Mucosa of descending colon (tissue), 3 donors: ENCODE measurements at regions not wholly inside any gene's neighbourhood (a gene's known extent, or its start where the extent isn't known, plus 50 kb on each side); places are given as distances from the start of the nearest gene placed in this dataset.

ENCODE experiments used
- ATAC-seq: fragments of 200-7000 bp; cut with Tn5 transposase; one replicate; pipeline ENCODE4 v1.9.1; 2020; ENCODE audit warnings: mild to moderate bottlenecking, moderate library complexity
- DNase-seq, 3 donors: peaks; one replicate each; pipeline ENCODE4 v3.0.0-alpha.2; 2020
- H3K36me3 ChIP-seq: fragments of 200-600 bp; one replicate; pipeline ENCODE4 v1.8.0; 2021; ENCODE audit warnings: low read depth, mild to moderate bottlenecking
- H3K4me1 ChIP-seq: fragments of 200-600 bp; one replicate; pipeline ENCODE4 v1.8.0; 2021; ENCODE audit warnings: low read depth, mild to moderate bottlenecking
- H3K4me3 ChIP-seq: fragments of 200-600 bp; one replicate; pipeline ENCODE4 v1.8.0; 2021; ENCODE audit warnings: mild to moderate bottlenecking
- H3K9me3 ChIP-seq: fragments of 200-600 bp; one replicate; pipeline ENCODE4 v1.8.0; 2021; ENCODE audit warnings: mild to moderate bottlenecking
- intact Hi-C, 2 donors: fragments of 100-400 bp; cut with DNase I in 1 of 2; cut with micrococcal nuclease in 1 of 2; formaldehyde crosslinking; loops; one replicate each; pipeline versions ENCODE4 v1.11.0 to v1.11.1; 2022; cut with DNase I, micrococcal nuclease
- TF ChIP-seq, protein P1 (sequence below): fragments of 200-600 bp; IDR thresholded peaks from one replicate; pipeline ENCODE4 v1.8.0; 2022; ENCODE audit warnings: antibody characterized with exemption, mild to moderate bottlenecking
- donor health status: DM: no; HTN: no; CAD: no; lungs with moderate emphysema.
- donor health status: DM: no; HTN: no; CAD: no.
- donor health status: DM: no; HTN: yes; CAD: no.

DNA sequence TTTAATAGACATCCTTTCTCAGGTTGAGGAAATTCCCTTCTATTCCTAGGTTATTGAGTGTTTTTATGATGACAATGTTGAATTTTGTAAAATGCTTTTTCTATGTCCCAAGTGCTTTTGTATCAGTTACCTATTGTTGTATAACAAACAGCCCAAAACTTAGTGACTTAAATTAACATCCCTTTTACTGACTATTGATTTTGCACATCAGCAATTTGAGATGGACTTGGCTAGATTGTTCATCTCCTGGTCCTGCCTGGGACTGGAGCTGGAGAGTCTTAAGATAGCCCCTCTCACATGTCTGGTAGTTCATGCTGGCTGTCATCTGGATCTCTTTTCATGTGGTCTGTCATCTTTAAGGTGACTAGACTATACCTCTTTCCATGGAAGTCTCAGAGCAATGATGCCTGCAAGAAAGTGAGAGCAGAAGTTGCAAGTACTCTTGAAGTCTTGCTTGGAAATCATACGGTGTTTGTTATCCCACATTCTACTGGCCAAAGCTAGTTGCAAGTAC lies 132.6 kb downstream of the RPAP3 start:
- no peak for ATAC-seq

DNA sequence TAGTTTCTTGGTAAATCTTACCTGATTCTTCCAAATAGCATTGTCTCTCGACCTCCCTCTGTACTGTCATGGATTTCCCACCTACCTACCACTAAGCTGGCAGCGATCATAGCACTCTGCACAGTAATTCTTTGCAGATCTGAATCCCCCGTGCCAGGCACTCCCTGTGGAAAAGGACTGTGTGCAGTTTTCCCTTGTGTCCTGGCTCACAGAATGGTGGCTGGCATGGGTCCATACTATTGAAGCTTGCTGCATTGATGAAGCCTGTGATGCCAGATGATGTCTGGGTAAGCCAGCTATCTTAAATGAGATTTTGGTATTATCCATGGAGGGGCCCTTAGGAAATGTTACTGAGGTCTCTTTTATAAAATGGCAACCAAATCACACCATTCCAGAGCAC lies 135.7 kb downstream of the RPAP3 start:
- intact Hi-C loops = no loop called here

More for the DNA sequence above, 132.6 kb downstream of the RPAP3 start:
- H3K4me1 ChIP-seq = no peaks in the 10 kb centered on the region
- DNase-seq = no peak
- intact Hi-C loops = no loop called here
- no peak overlapping the region for H3K4me3 ChIP-seq
- H3K36me3 ChIP-seq = no peaks in the 10 kb centered on the region
- H3K9me3 ChIP-seq = no peaks in the 10 kb centered on the region
- TF ChIP-seq, protein P1, sequence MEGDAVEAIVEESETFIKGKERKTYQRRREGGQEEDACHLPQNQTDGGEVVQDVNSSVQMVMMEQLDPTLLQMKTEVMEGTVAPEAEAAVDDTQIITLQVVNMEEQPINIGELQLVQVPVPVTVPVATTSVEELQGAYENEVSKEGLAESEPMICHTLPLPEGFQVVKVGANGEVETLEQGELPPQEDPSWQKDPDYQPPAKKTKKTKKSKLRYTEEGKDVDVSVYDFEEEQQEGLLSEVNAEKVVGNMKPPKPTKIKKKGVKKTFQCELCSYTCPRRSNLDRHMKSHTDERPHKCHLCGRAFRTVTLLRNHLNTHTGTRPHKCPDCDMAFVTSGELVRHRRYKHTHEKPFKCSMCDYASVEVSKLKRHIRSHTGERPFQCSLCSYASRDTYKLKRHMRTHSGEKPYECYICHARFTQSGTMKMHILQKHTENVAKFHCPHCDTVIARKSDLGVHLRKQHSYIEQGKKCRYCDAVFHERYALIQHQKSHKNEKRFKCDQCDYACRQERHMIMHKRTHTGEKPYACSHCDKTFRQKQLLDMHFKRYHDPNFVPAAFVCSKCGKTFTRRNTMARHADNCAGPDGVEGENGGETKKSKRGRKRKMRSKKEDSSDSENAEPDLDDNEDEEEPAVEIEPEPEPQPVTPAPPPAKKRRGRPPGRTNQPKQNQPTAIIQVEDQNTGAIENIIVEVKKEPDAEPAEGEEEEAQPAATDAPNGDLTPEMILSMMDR = no peak

DNA sequence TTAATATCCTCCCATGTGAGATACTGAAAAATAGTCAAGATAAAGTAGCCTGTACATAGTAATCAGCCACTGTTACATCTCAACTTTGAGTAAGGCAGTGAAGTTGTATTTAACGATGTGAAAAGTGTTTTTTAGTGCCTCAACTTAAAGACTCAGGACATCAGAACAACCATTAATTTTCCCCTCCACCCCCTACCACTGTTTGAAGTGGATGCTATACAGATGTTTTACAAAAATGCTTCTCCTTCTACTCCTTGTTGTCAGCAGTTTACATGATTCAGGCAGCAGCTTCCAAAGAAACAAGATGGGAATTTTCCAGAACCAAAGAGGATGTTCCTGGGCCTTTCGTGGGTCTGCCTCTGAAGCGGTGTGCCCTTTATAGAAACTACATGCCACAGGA lies 143.6 kb downstream of the RPAP3 start:
- intact Hi-C loops = no loop called here
- TF ChIP-seq, protein P1 = no peak
- no peak overlapping the region for H3K4me3 ChIP-seq
- DNase-seq = no peak
- no peaks in the 10 kb centered on the region for H3K36me3 ChIP-seq
- H3K9me3 ChIP-seq = no peaks in the 10 kb centered on the region
- no peak for ATAC-seq
- H3K4me1 ChIP-seq = no peaks in the 10 kb centered on the region

More for the DNA sequence above, 135.7 kb downstream of the RPAP3 start:
- ATAC-seq = no peak
- H3K4me3 ChIP-seq = no peak overlapping the region
- no peak for DNase-seq
- TF ChIP-seq, protein P1 = no peak
- no peaks in the 10 kb centered on the region for H3K4me1 ChIP-seq
- no peaks in the 10 kb centered on the region for H3K9me3 ChIP-seq
- no peaks in the 10 kb centered on the region for H3K36me3 ChIP-seq

DNA sequence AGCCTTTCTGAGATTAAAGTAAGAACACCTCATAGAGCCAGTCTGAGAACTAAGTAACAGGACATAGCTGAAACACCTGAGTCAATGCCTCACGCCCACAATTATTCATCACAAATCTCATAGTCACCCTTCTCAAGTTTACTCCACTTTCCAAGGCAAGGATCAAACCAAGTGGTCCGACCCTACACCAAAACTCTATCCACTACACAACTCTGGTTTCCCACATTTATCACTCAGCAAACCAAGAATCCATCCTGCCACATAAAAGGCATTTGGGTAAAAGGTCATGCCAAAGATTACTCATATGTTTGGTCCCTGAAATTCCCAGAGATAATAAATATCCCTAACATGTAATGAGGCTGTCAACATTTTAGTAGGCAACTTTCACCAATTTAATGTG lies 144.1 kb downstream of the RPAP3 start:
- no peak for DNase-seq
- TF ChIP-seq, protein P1 = no peak
- no peaks in the 10 kb centered on the region for H3K4me1 ChIP-seq
- no peaks in the 10 kb centered on the region for H3K9me3 ChIP-seq
- H3K36me3 ChIP-seq = no peaks in the 10 kb centered on the region
- ATAC-seq = no peak
- intact Hi-C loops = no loop called here
- no peak overlapping the region for H3K4me3 ChIP-seq

DNA sequence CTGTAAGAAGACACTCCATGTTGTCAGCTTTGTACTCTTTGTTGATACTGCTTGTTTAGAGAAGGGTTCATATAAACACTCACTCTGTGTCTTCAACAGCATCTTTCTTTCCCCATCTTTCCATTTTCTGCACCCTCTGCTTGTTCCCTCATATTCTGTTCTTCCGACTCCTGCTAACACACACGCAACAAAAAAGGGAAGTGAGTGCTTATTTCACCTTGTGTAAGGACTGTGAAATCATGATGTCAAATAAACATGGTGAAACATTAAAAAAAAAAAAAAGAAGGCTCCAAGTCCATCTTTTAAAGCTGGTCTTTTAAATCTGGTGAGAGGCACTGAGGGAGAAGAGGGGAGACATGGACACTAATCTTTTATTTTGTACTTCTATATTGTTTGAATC lies 145.4 kb downstream of the RPAP3 start:
- no peaks in the 10 kb centered on the region for H3K4me1 ChIP-seq
- DNase-seq = no peak
- ATAC-seq = no peak
- intact Hi-C loops = no loop called here
- H3K9me3 ChIP-seq = no peaks in the 10 kb centered on the region
- no peaks in the 10 kb centered on the region for H3K36me3 ChIP-seq
- TF ChIP-seq, protein P1 = no peak
- H3K4me3 ChIP-seq = no peak overlapping the region
